Breast epithelium (tissue), 4 donors: ENCODE measurements at regions not wholly inside any gene's neighbourhood (a gene's known extent, or its start where the extent isn't known, plus 50 kb on each side); places are given as distances from the start of the nearest gene placed in this dataset.

ENCODE experiments used
- DNase-seq, 2 donors: peaks; one replicate each; pipeline ENCODE4 v3.0.0-alpha.2; 2019; ENCODE audit warnings: low spot score in 2 of 2
- H3K27ac ChIP-seq, 2 donors: fragments of 200-600 bp; sonication (generic) in 1 of 2; one replicate each; pipeline ENCODE4 v1.5.1; 2016 to 2019; ENCODE audit warnings: mild to moderate bottlenecking in 1 of 2
- H3K27me3 ChIP-seq, 2 donors: fragments of 200-600 bp; sonication (generic) in 1 of 2; one replicate each; pipeline versions ENCODE4 v1.5.1 to v1.6.0; 2017 to 2019; ENCODE audit warnings: control low read depth in 1 of 2, mild to moderate bottlenecking in 1 of 2
- H3K36me3 ChIP-seq: fragments of 200-600 bp; one replicate; pipeline ENCODE4 v1.5.1; 2019
- H3K4me1 ChIP-seq, 2 donors: fragments of 200-600 bp; sonication (generic); one replicate each; pipeline ENCODE4 v1.5.1; 2016 to 2019; ENCODE audit warnings: control low read depth in 1 of 2
- H3K4me3 ChIP-seq, 3 donors: fragments of 200-600 bp; sonication (generic); 1 replicate in 2 of 3; 2 replicates in 1 of 3; pipeline ENCODE4 v1.5.1; 2016 to 2019; ENCODE audit warnings: mild to moderate bottlenecking in 3 of 3, moderate library complexity in 2 of 3
- H3K9me3 ChIP-seq, 2 donors: fragments of 200-600 bp; sonication (generic) in 1 of 2; one replicate each; pipeline ENCODE4 v1.5.1; 2016 to 2019; ENCODE audit warnings: control low read depth in 1 of 2
- CTCF ChIP-seq, 3 donors: fragments of 450-650 bp; IDR thresholded peaks; one replicate each; pipeline ENCODE4 v1.5.1; 2016 to 2017; ENCODE audit warnings: antibody characterized with exemption in 3 of 3, mild to moderate bottlenecking in 3 of 3, moderate library complexity in 3 of 3
- POLR2A ChIP-seq: fragments of 450-650 bp; IDR thresholded peaks from one replicate; pipeline ENCODE4 v1.6.1; 2016; ENCODE audit warnings: antibody characterized with exemption, mild to moderate bottlenecking, moderate library complexity
- POLR2AphosphoS5 ChIP-seq, 3 donors: sonication (generic); formaldehyde crosslinking; IDR thresholded peaks; one replicate each; pipeline ENCODE4 v1.6.1; 2017; ENCODE audit warnings: antibody characterized with exemption in 3 of 3
- intact Hi-C: fragments of 100-400 bp; cut with DNase I; formaldehyde crosslinking; loops from one replicate; pipeline ENCODE4 v1.15.1; 2023; ENCODE audit warnings: low total_unique reads

- Histone ChIP-seq H3K27ac (no peak overlapping the region), H3K4me3 (no peak overlapping the region), H3K27me3 (no peaks in the 10 kb centered on the region), H3K9me3 (no peaks in the 10 kb centered on the region), H3K4me1 (no peaks in the 10 kb centered on the region), H3K36me3 (no peaks in the 10 kb centered on the region)
- intact Hi-C loops, result no loop called here
- DNase-seq, result no peak
- TF ChIP-seq POLR2AphosphoS5 (IDR thresholded peaks at IDR 0.05), result no peak
- no peak for TF ChIP-seq POLR2A
- no peak for TF ChIP-seq CTCF (IDR thresholded peaks at IDR 0.05)
These were observed 428.6 kb downstream of the SLITRK1 start for GRCh38 chr13:83453723-83454122.

DNA sequence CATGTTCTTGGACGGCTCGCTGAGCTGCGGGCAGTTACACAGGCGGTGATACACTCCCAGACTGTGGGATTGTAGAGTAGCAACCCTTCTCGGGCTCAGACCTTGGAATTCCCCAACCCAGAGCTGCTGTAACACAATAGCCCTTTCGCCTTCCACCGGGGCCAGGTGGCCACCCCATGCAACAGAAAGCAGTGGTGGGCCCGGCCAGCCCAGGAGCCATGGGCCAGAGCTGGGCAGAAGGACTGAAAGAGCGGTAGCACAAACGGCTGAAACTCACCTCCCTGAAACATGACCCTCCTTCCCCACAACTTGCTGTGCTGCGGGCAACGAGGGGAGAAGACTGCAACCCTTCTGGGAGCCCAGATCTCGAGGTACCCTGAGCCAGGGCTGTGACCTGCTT, 429.0 kb downstream of the SLITRK1 start:
- no peaks in the 10 kb centered on the region for H3K4me1 ChIP-seq
- TF ChIP-seq POLR2AphosphoS5 (IDR thresholded peaks at IDR 0.05), result no peak
- no peak for TF ChIP-seq POLR2A
- TF ChIP-seq CTCF (IDR thresholded peaks at IDR 0.05), result no peak
- H3K36me3 ChIP-seq, result no peaks in the 10 kb centered on the region
- no peak overlapping the region for H3K4me3 ChIP-seq
- DNase-seq, result no peak
- intact Hi-C loops, result no loop called here
- no peak overlapping the region for H3K27ac ChIP-seq
- H3K27me3 ChIP-seq, result no peaks in the 10 kb centered on the region
- H3K9me3 ChIP-seq, result no peaks in the 10 kb centered on the region

- no peak for DNase-seq
- no peaks in the 10 kb centered on the region for H3K27me3 ChIP-seq
- no peak overlapping the region for H3K27ac ChIP-seq
- H3K9me3 ChIP-seq, result no peaks in the 10 kb centered on the region
- intact Hi-C loops, result no loop called here
- TF ChIP-seq POLR2AphosphoS5 (IDR thresholded peaks at IDR 0.05) (no peak), CTCF (IDR thresholded peaks at IDR 0.05) (no peak), POLR2A (no peak)
- no peak overlapping the region for H3K4me3 ChIP-seq
- H3K4me1 ChIP-seq, result no peaks in the 10 kb centered on the region
- H3K36me3 ChIP-seq, result no peaks in the 10 kb centered on the region
These were observed 429.9 kb downstream of the SLITRK1 start for GRCh38 chr13:83452292-83452950.

GRCh38 chr13:83450591-83450990, 431.7 kb downstream of the SLITRK1 start:
- no peak overlapping the region for H3K4me3 ChIP-seq
- no peaks in the 10 kb centered on the region for H3K9me3 ChIP-seq
- DNase-seq, result no peak
- H3K36me3 ChIP-seq, result no peaks in the 10 kb centered on the region
- no peaks in the 10 kb centered on the region for H3K4me1 ChIP-seq
- intact Hi-C loops, result no loop called here
- no peaks in the 10 kb centered on the region for H3K27me3 ChIP-seq
- TF ChIP-seq CTCF (IDR thresholded peaks at IDR 0.05) (no peak), POLR2A (no peak), POLR2AphosphoS5 (IDR thresholded peaks at IDR 0.05) (no peak)
- H3K27ac ChIP-seq, result no peak overlapping the region

DNA sequence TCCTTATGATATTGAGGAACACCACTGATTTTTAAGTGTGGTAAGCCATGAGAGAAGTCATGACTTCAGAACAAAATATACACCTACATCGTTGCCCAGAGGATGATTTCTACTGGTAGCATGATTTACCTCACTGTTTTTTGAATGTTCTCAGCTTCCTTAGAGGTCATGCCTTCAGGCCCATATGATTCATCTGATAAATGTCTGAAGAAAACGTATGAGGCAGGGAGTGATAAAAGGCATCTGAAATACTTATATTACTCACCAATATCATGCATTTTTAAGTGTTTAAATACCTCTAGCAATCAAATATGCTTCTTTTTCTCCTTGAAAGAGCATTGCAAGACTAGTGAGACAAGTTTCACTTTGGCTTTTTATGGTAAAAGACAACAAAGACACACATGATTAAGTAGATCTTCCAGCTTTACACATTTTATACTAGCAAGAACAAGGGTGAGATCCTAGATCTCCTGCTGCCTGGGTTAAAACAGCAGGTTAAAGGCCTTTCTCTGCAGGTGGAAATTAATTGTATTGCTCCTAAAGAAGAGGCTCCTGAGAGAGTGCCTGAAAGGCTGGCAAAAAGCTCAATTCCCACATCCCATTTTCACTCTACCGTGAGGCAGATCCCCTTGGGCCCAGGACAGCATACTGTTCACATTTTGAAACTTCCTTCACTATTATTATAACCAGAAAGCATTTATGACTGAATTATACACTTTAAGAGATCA, 432.4 kb downstream of the SLITRK1 start:
- no peak for TF ChIP-seq POLR2AphosphoS5 (IDR thresholded peaks at IDR 0.05)
- no peak for TF ChIP-seq POLR2A
- TF ChIP-seq CTCF (IDR thresholded peaks at IDR 0.05), result no peak

More for the DNA sequence above, 432.4 kb downstream of the SLITRK1 start:
- Histone ChIP-seq H3K27me3 (no peaks in the 10 kb centered on the region), H3K27ac (no peak overlapping the region), H3K4me1 (no peaks in the 10 kb centered on the region), H3K9me3 (no peaks in the 10 kb centered on the region), H3K36me3 (no peaks in the 10 kb centered on the region), H3K4me3 (no peak overlapping the region)
- intact Hi-C loops, result no loop called here
- no peak for DNase-seq
